Muscle layer of colon (tissue), 2 donors: ENCODE measurements at regions not wholly inside any gene's neighbourhood (a gene's known extent, or its start where the extent isn't known, plus 50 kb on each side); places are given as distances from the start of the nearest gene placed in this dataset.
"Not testable (repeated sequence)": the region's sequence is repeated elsewhere in the genome, so short reads cannot be mapped to it uniquely, and the experiment has no call there.

Experiments
- H3K27ac ChIP-seq: one replicate; pipeline ENCODE4 v1.7.0; 2013; ENCODE audit warnings: low read depth, mild to moderate bottlenecking, low read length, moderate library complexity
- H3K27me3 ChIP-seq, 2 donors: one replicate each; pipeline ENCODE4 v1.7.0; 2013; ENCODE audit warnings: low read length in 2 of 2, mild to moderate bottlenecking in 2 of 2; ENCODE audit not compliant: insufficient read depth in 2 of 2, control insufficient read depth in 1 of 2
- H3K36me3 ChIP-seq: one replicate; pipeline ENCODE4 v1.7.0; 2013; ENCODE audit warnings: mild to moderate bottlenecking, low read length; ENCODE audit not compliant: insufficient read depth
- H3K4me1 ChIP-seq: one replicate; pipeline ENCODE4 v1.7.0; 2013; ENCODE audit warnings: mild to moderate bottlenecking, low read length; ENCODE audit not compliant: insufficient read depth
- H3K4me3 ChIP-seq, 2 donors: one replicate each; pipeline ENCODE4 v1.7.0; 2013; ENCODE audit warnings: low read length in 2 of 2, low read depth in 1 of 2, mild to moderate bottlenecking in 1 of 2, moderate library complexity in 1 of 2
- H3K9ac ChIP-seq: one replicate; pipeline ENCODE4 v1.7.0; 2013; ENCODE audit warnings: low read length
- H3K9me3 ChIP-seq: one replicate; pipeline ENCODE4 v1.7.0; 2013; ENCODE audit warnings: mild to moderate bottlenecking, low read length
- donor health status: abdominal sarcoma.
- donor health status: Adenocarcinoma of cecum.

GRCh38 chr5:82448374-82448773 lies 170.2 kb upstream of the RPS23 start:
- Histone ChIP-seq H3K4me3 (no peak overlapping the region), H3K4me1 (no peaks in the 10 kb centered on the region), H3K36me3 (no peaks in the 10 kb centered on the region), H3K27ac (no peak overlapping the region), H3K27me3 (no peaks in the 10 kb centered on the region), H3K9me3 (no peaks in the 10 kb centered on the region), H3K9ac (no peak overlapping the region)

- H3K27me3 ChIP-seq, result no peaks in the 10 kb centered on the region
- H3K4me3 ChIP-seq, result no peak overlapping the region
- H3K9me3 ChIP-seq, result no peaks in the 10 kb centered on the region
- no peaks in the 10 kb centered on the region for H3K4me1 ChIP-seq
- H3K9ac ChIP-seq, result no peak overlapping the region
- H3K36me3 ChIP-seq, result no peaks in the 10 kb centered on the region
- H3K27ac ChIP-seq, result no peak overlapping the region
Observed at GRCh38 chr5:82447913-82448312, 169.8 kb upstream of the RPS23 start.

GRCh38 chr5:82446809-82447208 lies 168.7 kb upstream of the RPS23 start:
- no peaks in the 10 kb centered on the region for H3K4me1 ChIP-seq
- no peak overlapping the region for H3K4me3 ChIP-seq
- H3K9ac ChIP-seq, result no peak overlapping the region
- H3K36me3 ChIP-seq, result no peaks in the 10 kb centered on the region
- H3K27ac ChIP-seq, result no peak overlapping the region
- H3K27me3 ChIP-seq, result no peaks in the 10 kb centered on the region
- H3K9me3 ChIP-seq, result no peaks in the 10 kb centered on the region

- Histone ChIP-seq H3K9me3 (no peaks in the 10 kb centered on the region), H3K27ac (no peak overlapping the region), H3K9ac (no peak overlapping the region), H3K27me3 (no peaks in the 10 kb centered on the region), H3K36me3 (no peaks in the 10 kb centered on the region), H3K4me1 (no peaks in the 10 kb centered on the region), H3K4me3 (no peak overlapping the region)
Observed at GRCh38 chr5:82445726-82446335, 167.7 kb upstream of the RPS23 start.

GRCh38 chr5:82439750-82440445 lies 161.7 kb upstream of the RPS23 start:
- Histone ChIP-seq H3K4me3 (no peak overlapping the region), H3K27ac (no peak overlapping the region), H3K9ac (no peak overlapping the region), H3K4me1 (no peaks in the 10 kb centered on the region), H3K36me3 (no peaks in the 10 kb centered on the region), H3K27me3 (no peaks in the 10 kb centered on the region), H3K9me3 (no peaks in the 10 kb centered on the region)

- not testable (repeated sequence) for H3K27ac ChIP-seq, H3K9ac ChIP-seq, H3K4me1 ChIP-seq, H3K4me3 ChIP-seq, H3K36me3 ChIP-seq, H3K27me3 ChIP-seq, H3K9me3 ChIP-seq
Observed at GRCh38 chr5:82437565-82437964, 159.4 kb upstream of the RPS23 start.

GRCh38 chr5:82436291-82436690 lies 158.1 kb upstream of the RPS23 start:
- Histone ChIP-seq H3K9me3 (no peaks in the 10 kb centered on the region), H3K4me1 (no peaks in the 10 kb centered on the region), H3K36me3 (no peaks in the 10 kb centered on the region), H3K27ac (no peak overlapping the region), H3K9ac (no peak overlapping the region), H3K27me3 (no peaks in the 10 kb centered on the region), H3K4me3 (no peak overlapping the region)

GRCh38 chr5:82434696-82435660 lies 156.8 kb upstream of the RPS23 start:
- H3K4me3 ChIP-seq, H3K27me3 ChIP-seq, H3K4me1 ChIP-seq, H3K9me3 ChIP-seq, H3K36me3 ChIP-seq, H3K27ac ChIP-seq, H3K9ac ChIP-seq: not testable (repeated sequence)

GRCh38 chr5:82426464-82427154 lies 148.5 kb upstream of the RPS23 start:
- Histone ChIP-seq H3K9me3 (no peaks in the 10 kb centered on the region), H3K36me3 (no peaks in the 10 kb centered on the region), H3K27me3 (no peaks in the 10 kb centered on the region), H3K4me3 (no peak overlapping the region), H3K4me1 (no peaks in the 10 kb centered on the region), H3K9ac (no peak overlapping the region), H3K27ac (no peak overlapping the region)

GRCh38 chr5:82425591-82425990 lies 147.4 kb upstream of the RPS23 start:
- Histone ChIP-seq H3K4me3 (no peak overlapping the region), H3K36me3 (no peaks in the 10 kb centered on the region), H3K9me3 (no peaks in the 10 kb centered on the region), H3K27me3 (no peaks in the 10 kb centered on the region), H3K4me1 (no peaks in the 10 kb centered on the region), H3K9ac (no peak overlapping the region), H3K27ac (no peak overlapping the region)

- Histone ChIP-seq H3K27ac (no peak overlapping the region), H3K4me1 (no peaks in the 10 kb centered on the region), H3K9me3 (no peaks in the 10 kb centered on the region), H3K9ac (no peak overlapping the region), H3K4me3 (no peak overlapping the region), H3K36me3 (no peaks in the 10 kb centered on the region), H3K27me3 (no peaks in the 10 kb centered on the region)
Observed at GRCh38 chr5:82424211-82424610, 146.1 kb upstream of the RPS23 start.
